ENCODE measurements at regions not wholly inside any gene's neighbourhood (a gene's known extent, or its start where the extent isn't known, plus 50 kb on each side); places are given as distances from the start of the nearest gene placed in this dataset.
"Not testable (repeated sequence)": the region's sequence is repeated elsewhere in the genome, so short reads cannot be mapped to it uniquely, and the experiment has no call there.

DNA sequence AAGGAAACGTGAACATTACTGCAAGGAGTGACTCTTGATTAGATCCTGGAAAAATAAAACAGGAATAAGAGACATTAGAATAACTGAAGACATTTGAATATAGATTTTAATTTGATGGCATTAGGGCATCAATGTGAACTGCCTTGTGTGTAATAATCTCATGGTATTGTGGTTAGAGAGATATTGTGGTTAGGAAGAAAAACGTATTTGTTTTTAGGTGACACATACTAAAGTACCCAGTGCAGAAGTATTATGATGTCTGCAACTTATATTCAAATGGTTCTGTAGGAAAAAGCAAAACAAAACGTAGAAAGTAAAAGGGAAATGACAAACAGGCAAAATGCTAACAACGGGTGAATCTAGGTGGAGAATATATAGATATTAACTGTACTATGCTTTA lies 65.9 kb upstream of the OGFRL1 start:
- no peaks in the 10 kb centered on the region for H3K27me3 Mint-ChIP-seq
- no peaks in the 10 kb centered on the region for H3K9me3 Mint-ChIP-seq
- H3K36me3 Mint-ChIP-seq (ENCODE audit: low read depth), result no peaks in the 10 kb centered on the region
- no peak overlapping the region for H3K4me3 Mint-ChIP-seq
- no peaks in the 10 kb centered on the region for H3K4me1 Mint-ChIP-seq (ENCODE audit: low read depth)
- no peak overlapping the region for H3K27ac Mint-ChIP-seq

- Mint-ChIP-seq H3K27me3 (no peaks in the 10 kb centered on the region), H3K36me3 (ENCODE audit: low read depth) (no peaks in the 10 kb centered on the region), H3K27ac (no peak overlapping the region), H3K4me3 (no peak overlapping the region), H3K9me3 (no peaks in the 10 kb centered on the region), H3K4me1 (ENCODE audit: low read depth) (peaks cover 7% of the 10 kb centered on the region)
Observed at GRCh38 chr6:71224011-71224410, 64.6 kb upstream of the OGFRL1 start.

DNA sequence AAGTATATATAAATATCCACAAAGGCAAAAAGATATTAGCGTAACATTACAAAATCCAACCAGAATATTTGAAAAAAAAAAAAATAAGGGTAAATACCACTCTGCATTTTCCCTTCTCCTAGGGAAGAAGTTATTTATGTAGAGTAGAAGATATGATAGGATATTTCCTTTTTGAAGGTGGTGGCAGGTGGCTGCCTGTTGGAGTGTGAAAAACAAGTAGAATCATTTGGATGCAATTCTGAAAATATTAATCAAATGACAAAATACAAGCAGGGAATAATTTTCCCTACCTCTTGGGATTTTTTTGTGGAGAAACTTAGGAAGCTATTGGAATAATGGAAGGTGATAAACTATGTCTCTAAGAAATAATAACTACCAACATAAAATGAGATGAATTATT lies 62.5 kb upstream of the OGFRL1 start:
- H3K27me3 Mint-ChIP-seq, result no peaks in the 10 kb centered on the region
- peaks cover 20% of the 10 kb centered on the region for H3K4me1 Mint-ChIP-seq (ENCODE audit: low read depth)
- no peak overlapping the region for H3K4me3 Mint-ChIP-seq

GRCh38 chr6:71228461-71229041 lies 60.1 kb upstream of the OGFRL1 start:
- H3K36me3 Mint-ChIP-seq (ENCODE audit: low read depth), result no peaks in the 10 kb centered on the region
- H3K4me1 Mint-ChIP-seq (ENCODE audit: low read depth), result peaks cover 23% of the 10 kb centered on the region
- H3K27ac Mint-ChIP-seq, result no peak overlapping the region
- no peak overlapping the region for H3K4me3 Mint-ChIP-seq
- H3K27me3 Mint-ChIP-seq, result no peaks in the 10 kb centered on the region
- no peaks in the 10 kb centered on the region for H3K9me3 Mint-ChIP-seq

More for the DNA sequence above, 62.5 kb upstream of the OGFRL1 start:
- Mint-ChIP-seq H3K36me3 (ENCODE audit: low read depth) (no peaks in the 10 kb centered on the region), H3K9me3 (no peaks in the 10 kb centered on the region), H3K27ac (no peak overlapping the region)

GRCh38 chr6:71229477-71229876 lies 59.1 kb upstream of the OGFRL1 start:
- peaks cover 23% of the 10 kb centered on the region for H3K4me1 Mint-ChIP-seq (ENCODE audit: low read depth)
- H3K9me3 Mint-ChIP-seq, result no peaks in the 10 kb centered on the region
- no peak overlapping the region for H3K27ac Mint-ChIP-seq
- H3K27me3 Mint-ChIP-seq, result no peaks in the 10 kb centered on the region
- H3K4me3 Mint-ChIP-seq, result no peak overlapping the region
- H3K36me3 Mint-ChIP-seq (ENCODE audit: low read depth), result no peaks in the 10 kb centered on the region

GRCh38 chr6:71232890-71233289 lies 55.7 kb upstream of the OGFRL1 start:
- H3K4me1 Mint-ChIP-seq (ENCODE audit: low read depth), result peaks cover 23% of the 10 kb centered on the region
- not testable (repeated sequence) for H3K36me3 Mint-ChIP-seq (ENCODE audit: low read depth); H3K4me3 Mint-ChIP-seq; H3K9me3 Mint-ChIP-seq; H3K27me3 Mint-ChIP-seq
- H3K27ac Mint-ChIP-seq, result peak overlapping the region; percentile 13

GRCh38 chr6:71236926-71237434 lies 51.6 kb upstream of the OGFRL1 start:
- peaks cover 4% of the 10 kb centered on the region for H3K4me1 Mint-ChIP-seq (ENCODE audit: low read depth)
- H3K36me3 Mint-ChIP-seq (ENCODE audit: low read depth), result no peaks in the 10 kb centered on the region
- peaks cover 4% of the 10 kb centered on the region for H3K27me3 Mint-ChIP-seq
- H3K4me3 Mint-ChIP-seq, result no peak overlapping the region
- no peak overlapping the region for H3K27ac Mint-ChIP-seq
- H3K9me3 Mint-ChIP-seq, result no peaks in the 10 kb centered on the region

GRCh38 chr6:71238351-71238750 lies 50.3 kb upstream of the OGFRL1 start:
- no peaks in the 10 kb centered on the region for H3K36me3 Mint-ChIP-seq (ENCODE audit: low read depth)
- H3K27ac Mint-ChIP-seq, result no peak overlapping the region
- no peaks in the 10 kb centered on the region for H3K9me3 Mint-ChIP-seq
- H3K4me1 Mint-ChIP-seq (ENCODE audit: low read depth), result peaks cover 2% of the 10 kb centered on the region
- no peak overlapping the region for H3K4me3 Mint-ChIP-seq
- peaks cover 4% of the 10 kb centered on the region for H3K27me3 Mint-ChIP-seq

All from stimulated activated naive CD8-positive, alpha-beta T cell treated with anti-CD3 and anti-CD28 coated beads, Interleukin-15, Interleukin-2, amounts not matched to agents 100 ng/mL and 50 ng/mL, for 24 hours (primary cell).